G401 (cell line): ENCODE measurements at regions not wholly inside any gene's neighbourhood (a gene's known extent, or its start where the extent isn't known, plus 50 kb on each side); places are given as distances from the start of the nearest gene placed in this dataset.

Experiments
- DNase-seq: peaks from one replicate; pipeline ENCODE4 v3.0.0-alpha.2; 2015; ENCODE audit warnings: low spot score
- in situ Hi-C: cut with HindIII; loops from 2 replicates; pipeline ENCODE4 v1.10.0; 2016; ENCODE audit warnings: low sequenced_read_pairs, mixed read lengths

DNA sequence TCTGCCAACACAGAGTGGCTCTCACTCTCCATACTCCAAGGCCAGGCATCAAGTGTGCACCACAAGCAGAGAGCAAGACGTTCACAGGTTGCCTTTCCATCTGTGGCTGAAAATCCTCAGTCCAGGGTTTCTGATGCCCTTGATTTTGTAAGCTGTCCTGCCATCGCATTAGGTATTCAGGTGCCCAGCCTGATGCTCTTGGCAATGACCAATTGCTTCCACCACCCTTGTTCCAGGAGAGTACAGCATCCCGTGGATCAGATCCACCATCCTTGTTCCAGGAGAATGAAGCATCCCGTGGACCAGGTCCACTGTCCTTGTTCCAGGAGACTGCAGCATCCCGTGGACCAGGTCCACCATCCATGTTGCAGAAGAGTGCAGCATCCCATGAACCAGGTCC is 133.4 kb upstream of the GPC1 start:
- DNase-seq, result no peak
- in situ Hi-C loops, result no loop called here

GRCh38 chr2:240302933-240303595 is 132.4 kb upstream of the GPC1 start:
- DNase-seq, result no peak
- in situ Hi-C loops, result no loop called here

DNA sequence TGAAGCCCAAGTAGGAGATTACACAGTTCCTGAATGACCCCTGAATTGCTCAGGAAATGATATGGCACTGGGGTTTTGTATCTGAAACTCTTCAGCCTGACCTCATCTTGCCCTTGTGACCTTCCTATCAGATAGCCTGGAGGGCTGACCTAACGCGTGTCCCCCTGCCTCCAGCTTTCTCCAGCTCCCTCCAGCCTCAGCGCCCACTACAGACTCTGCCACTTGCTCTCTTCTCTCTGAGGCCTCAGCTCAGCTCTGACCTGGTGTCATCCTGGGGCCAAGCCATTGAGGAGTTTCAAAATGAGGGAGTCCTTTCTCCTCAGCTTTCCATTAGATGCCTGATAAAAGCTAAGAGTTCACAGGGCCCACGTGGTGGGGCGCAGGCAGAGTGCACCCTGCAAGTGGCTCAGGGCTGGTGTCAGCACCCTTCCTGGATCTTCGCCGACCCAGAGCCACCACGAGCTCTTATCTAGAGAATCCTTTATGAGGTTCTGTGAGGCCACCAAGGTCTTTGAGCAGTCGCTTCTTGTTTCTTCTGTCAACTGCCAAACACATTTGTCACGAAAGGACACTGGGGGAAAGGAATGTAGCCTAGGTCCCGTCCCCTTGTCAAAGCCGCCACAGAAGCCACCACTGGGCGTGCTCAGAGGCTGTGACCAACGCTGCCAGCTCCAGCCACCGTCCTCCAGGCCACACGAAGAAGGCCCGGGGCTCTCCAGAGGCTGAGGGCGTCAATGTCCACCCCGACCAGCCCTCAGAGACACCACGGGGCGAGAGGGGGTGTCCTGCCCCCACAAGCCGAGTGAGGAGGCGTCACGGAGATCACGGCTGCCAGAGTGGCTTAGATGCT is 131.3 kb upstream of the GPC1 start:
- in situ Hi-C loops, result no loop called here
- DNase-seq, result no peak

DNA sequence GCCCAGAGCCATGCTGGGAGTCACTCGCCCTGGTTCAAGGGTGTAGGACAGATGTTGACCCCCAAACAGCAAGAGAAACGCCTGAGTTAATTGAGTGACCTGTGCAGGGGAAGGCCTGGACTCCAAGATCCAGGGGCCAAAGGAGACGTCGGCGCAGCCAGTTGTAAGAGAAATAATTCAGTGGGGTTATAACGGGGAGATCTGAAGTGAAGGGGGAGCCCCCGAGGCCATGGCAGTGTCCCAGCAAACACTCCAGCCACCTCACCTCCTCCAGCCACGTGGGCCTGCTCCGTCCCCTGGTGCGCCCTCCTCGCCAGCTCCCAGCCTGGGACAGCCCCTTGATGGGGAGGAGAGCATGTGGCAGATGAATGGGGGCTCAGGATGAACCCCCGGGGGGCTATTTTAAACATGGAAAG is 130.7 kb upstream of the GPC1 start:
- no peak for DNase-seq
- in situ Hi-C loops, result no loop called here

DNA sequence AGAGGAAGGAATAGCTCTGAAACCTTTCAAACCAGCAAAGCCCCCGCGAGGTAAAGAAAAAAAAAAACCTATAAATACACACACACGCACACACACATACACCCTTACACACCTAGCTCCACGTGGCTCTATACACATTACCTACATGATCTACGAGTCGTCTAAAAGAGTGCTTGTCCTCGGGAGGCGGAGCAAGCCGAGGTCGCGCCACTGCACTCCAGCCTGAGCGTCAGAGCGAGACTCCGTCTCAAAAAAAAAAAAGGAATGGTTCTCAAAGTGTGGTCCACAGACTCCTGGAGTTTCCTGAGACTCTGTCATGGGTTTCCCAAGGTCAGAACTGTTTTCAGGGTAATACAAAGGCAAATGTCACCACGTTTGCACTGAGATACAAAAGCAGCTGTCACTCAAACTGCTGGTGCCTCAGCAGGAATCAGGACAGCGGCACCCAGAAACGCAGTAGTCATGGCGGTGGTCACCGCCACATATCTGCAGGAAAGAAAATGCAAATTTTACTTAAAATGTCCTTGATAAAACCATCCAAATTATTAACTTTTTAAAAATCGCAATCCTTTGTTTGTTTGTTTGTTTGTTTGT is 130.0 kb upstream of the GPC1 start:
- DNase-seq, result no peak
- in situ Hi-C loops, result no loop called here

- in situ Hi-C loops, result no loop called here
- DNase-seq, result no peak
Measured at GRCh38 chr2:240306185-240306584, 129.3 kb upstream of the GPC1 start.

DNA sequence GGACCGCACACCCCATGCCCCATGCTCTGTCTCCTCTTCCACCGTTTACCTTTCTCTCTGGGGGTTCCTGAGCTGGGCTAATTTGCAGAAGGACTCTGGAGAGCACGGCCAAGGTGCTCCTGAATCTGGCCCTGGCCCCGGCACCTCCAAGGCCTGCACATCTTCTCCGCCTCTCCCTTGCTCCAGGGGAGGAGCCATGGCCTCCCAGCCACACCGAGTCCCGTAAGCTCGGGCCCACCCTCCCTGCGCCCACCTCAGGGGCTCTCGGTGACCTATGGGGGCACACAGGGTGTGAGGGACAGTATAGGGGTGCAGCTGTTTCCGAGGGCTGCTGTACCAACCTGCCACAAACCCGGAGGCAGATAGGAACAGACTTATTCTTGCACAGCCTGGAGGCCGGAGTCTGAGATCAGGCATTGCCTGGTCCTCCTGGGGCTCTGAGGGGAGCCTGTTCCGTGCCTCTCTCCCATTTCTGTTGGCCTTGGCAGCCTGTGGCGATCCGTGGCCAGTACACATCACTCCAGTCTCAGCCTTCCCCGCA is 127.3 kb upstream of the GPC1 start:
- in situ Hi-C loops, result no loop called here
- no peak for DNase-seq

- DNase-seq, result no peak
- in situ Hi-C loops, result no loop called here
Measured at GRCh38 chr2:240309214-240309613, 126.2 kb upstream of the GPC1 start.

- in situ Hi-C loops, result no loop called here
- DNase-seq, result no peak
Measured at GRCh38 chr2:240310201-240310600, 125.3 kb upstream of the GPC1 start.

DNA sequence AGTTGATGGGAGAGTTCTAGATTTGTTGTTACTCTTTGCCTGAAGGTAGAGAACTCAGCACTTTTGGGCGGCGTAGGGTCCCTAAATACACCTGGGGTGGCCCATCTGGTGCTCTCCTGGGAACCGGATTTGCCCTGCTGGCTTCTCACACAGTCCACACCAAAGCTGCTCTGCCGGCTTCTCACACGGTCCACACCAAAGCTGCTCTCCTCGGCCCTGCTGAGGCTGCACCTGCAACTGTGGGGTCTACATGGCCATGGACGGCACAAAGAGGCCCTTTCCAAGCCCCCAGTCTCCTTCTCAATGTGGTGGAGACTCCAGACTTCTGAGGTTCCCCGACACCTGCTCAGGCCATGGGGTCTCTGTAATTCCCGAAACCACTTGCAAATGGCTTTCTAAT is 124.8 kb upstream of the GPC1 start:
- no peak for DNase-seq
- in situ Hi-C loops, result no loop called here

DNA sequence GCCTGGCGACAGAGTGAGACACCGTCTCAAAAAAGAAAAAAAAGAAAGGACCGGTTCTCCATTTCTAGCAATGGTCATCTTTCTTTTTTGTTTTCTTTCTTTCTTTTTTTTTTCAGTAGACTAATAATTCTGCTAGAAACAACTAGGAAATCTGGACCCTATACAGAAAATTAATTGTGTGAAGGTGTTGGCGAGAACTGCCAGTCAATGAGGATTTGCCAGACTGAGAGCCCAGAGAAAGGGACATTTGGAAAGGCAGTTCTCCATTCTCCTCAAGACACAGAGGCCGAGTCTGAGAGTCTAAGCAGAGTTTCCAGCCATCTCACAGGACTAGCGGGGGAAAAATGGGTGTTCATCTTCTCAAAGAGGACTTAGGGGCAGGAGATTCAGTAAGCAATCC is 123.6 kb upstream of the GPC1 start:
- no peak for DNase-seq
- in situ Hi-C loops, result no loop called here

GRCh38 chr2:240319221-240319854 is 116.1 kb upstream of the GPC1 start:
- in situ Hi-C loops, result no loop called here
- DNase-seq, result no peak

DNA sequence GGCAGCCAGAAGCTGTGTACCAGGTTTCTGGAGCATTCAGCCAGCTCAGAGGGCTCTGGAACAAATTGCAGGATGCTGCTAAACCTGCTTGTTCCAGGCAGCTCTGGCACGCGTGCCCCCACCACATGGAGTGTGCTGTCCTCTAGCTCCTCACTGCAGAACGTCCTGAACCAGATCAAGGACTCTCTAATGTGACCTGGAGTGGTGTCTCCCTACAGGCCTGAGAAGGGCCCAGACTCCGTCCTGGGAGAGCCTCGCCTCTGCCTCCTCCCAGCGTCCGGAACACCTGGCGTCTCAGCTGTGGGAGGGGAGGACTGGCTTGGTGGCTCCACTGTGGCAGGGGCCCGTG is 115.6 kb upstream of the GPC1 start:
- in situ Hi-C loops, result no loop called here
- DNase-seq, result peak; percentile 81

GRCh38 chr2:240320204-240320993 is 115.1 kb upstream of the GPC1 start:
- in situ Hi-C loops, result no loop called here
- DNase-seq, result peak; percentile 52

DNA sequence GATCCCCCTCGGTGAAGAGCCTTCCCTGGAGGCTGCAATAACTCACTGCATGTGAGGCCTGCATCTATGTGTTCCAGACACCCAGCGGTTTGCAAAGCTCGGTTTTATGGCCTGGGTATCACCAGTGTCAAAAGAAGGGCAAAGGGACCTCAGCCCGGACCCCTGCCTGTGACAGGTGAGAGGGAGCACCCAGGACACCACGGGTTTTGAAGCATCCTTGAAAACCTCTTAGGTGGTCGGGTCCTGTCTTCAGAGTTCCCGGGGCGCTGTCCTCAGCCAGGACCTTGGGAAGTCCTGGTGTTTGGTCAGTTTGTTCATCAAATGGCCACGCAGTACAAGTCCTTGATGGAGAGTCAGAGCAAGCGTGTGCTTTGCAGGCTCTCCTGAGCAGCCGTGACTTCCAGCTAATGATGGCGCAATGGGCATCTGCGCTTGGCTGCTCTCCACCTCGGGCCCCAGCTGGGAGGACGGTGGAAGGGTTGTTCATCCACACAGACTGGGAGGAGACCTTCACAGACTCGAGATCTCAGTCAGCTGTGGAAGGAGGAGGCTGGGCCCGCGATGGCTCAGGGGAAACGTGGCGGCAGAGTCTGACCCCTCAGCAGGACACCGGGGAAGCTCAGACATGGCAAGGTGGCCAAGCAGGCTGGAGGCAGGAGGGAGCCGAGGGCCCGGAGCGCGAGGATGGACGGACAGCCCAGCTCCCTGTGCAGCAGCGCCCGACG is 113.1 kb upstream of the GPC1 start:
- peak; percentile 48 for DNase-seq
- in situ Hi-C loops, result no loop called here

GRCh38 chr2:240322991-240323390 is 112.5 kb upstream of the GPC1 start:
- in situ Hi-C loops, result no loop called here

GRCh38 chr2:240323601-240324291 is 111.7 kb upstream of the GPC1 start:
- no peak for DNase-seq
- in situ Hi-C loops, result no loop called here

More at GRCh38 chr2:240322991-240323390, 112.5 kb upstream of the GPC1 start:
- DNase-seq, result no peak
